Keratinocyte (primary cell): ENCODE measurements at regions not wholly inside any gene's neighbourhood (a gene's known extent, or its start where the extent isn't known, plus 50 kb on each side); places are given as distances from the start of the nearest gene placed in this dataset.

Source experiments
- DNase-seq: peaks from one replicate; pipeline ENCODE4 v3.0.0-alpha.2; 2011; ENCODE audit warnings: low read depth, missing footprints, low spot score
- FAIRE-seq: peaks from 2 replicates; lab custom pipeline; 2011; peaks lifted over from hg19 to GRCh38; lab: Jason Lieb, UNC
- H2AFZ ChIP-seq: 2 replicates; pipeline ENCODE4 v1.6.0; 2012; ENCODE audit warnings: low read length, control low read depth, inconsistent platforms; ENCODE audit not compliant: control insufficient read depth
- H3K27ac ChIP-seq: 2 replicates; pipeline ENCODE4 v1.5.1; 2011; ENCODE audit warnings: low read length; ENCODE audit not compliant: control insufficient read depth, insufficient read depth
- H3K27me3 ChIP-seq: 3 replicates; pipeline ENCODE4 v1.6.0; 2011; ENCODE audit warnings: low read length; ENCODE audit not compliant: control insufficient read depth, insufficient read depth; ENCODE audit errors: extremely low read depth
- H3K36me3 ChIP-seq, 2 experiments: 2 replicates in 1 of 2; 3 replicates in 1 of 2; pipeline ENCODE4 v1.5.1; 2011; ENCODE audit warnings: low read length in 2 of 2, mild to moderate bottlenecking in 1 of 2; ENCODE audit not compliant: control insufficient read depth in 2 of 2, insufficient read depth in 2 of 2; ENCODE audit errors: extremely low read depth in 1 of 2
- H3K4me1 ChIP-seq: 3 replicates; pipeline ENCODE4 v1.5.1; 2011; ENCODE audit warnings: low read length; ENCODE audit not compliant: control insufficient read depth, insufficient read depth; ENCODE audit errors: extremely low read depth
- H3K4me2 ChIP-seq: 3 replicates; pipeline ENCODE4 v1.6.0; 2011; ENCODE audit warnings: low read depth, low read length; ENCODE audit not compliant: control insufficient read depth, insufficient read depth; ENCODE audit errors: extremely low read depth
- H3K4me3 ChIP-seq, 3 experiments: fragments of 200-600 bp in 1 of 3; sonication (generic) in 1 of 3; 2 replicates in 2 of 3; 3 replicates in 1 of 3; pipeline ENCODE4 v1.5.1; 2011 to 2016; ENCODE audit warnings: low read length in 3 of 3, mild to moderate bottlenecking in 3 of 3, control low read depth in 2 of 3, inconsistent platforms in 1 of 3, low read depth in 1 of 3, mixed read lengths in 1 of 3, mixed run types in 1 of 3, moderate library complexity in 1 of 3; ENCODE audit not compliant: control insufficient read depth in 2 of 3, insufficient read depth in 2 of 3; ENCODE audit errors: extremely low read depth in 1 of 3
- H3K79me2 ChIP-seq: 2 replicates; pipeline ENCODE4 v1.6.0; 2012; ENCODE audit warnings: low read length; ENCODE audit not compliant: control insufficient read depth, insufficient read depth
- H3K9ac ChIP-seq: 3 replicates; pipeline ENCODE4 v1.6.0; 2011; ENCODE audit warnings: low read length; ENCODE audit not compliant: control insufficient read depth, insufficient read depth; ENCODE audit errors: extremely low read depth
- H3K9me1 ChIP-seq: 3 replicates; pipeline ENCODE4 v1.6.0; 2011; ENCODE audit warnings: low read length; ENCODE audit not compliant: control insufficient read depth, insufficient read depth; ENCODE audit errors: extremely low read depth
- H3K9me3 ChIP-seq: 2 replicates; pipeline ENCODE4 v1.5.1; 2012; ENCODE audit warnings: low read depth, low read length; ENCODE audit not compliant: control insufficient read depth
- H4K20me1 ChIP-seq: 3 replicates; pipeline ENCODE4 v1.6.0; 2011; ENCODE audit warnings: low read length; ENCODE audit not compliant: control insufficient read depth, insufficient read depth; ENCODE audit errors: extremely low read depth
- CTCF ChIP-seq, 3 experiments: IDR thresholded peaks in 1 of 3; conservative IDR thresholded peaks in 1 of 3; optimal IDR thresholded peaks in 1 of 3; 2 replicates in 2 of 3; 3 replicates in 1 of 3; pipeline versions ENCODE3 to v1.5.1; 2011; ENCODE audit warnings: low read length in 3 of 3, mild to moderate bottlenecking in 3 of 3, moderate library complexity in 2 of 3, control low read depth in 1 of 3, inconsistent platforms in 1 of 3; ENCODE audit not compliant: insufficient read depth in 2 of 3; ENCODE audit errors: extremely low read depth in 1 of 3
- EZH2 ChIP-seq: IDR thresholded peaks from one replicate; pipeline ENCODE4 v1.6.1; 2012; ENCODE audit warnings: inconsistent platforms, mild to moderate bottlenecking, low read length, moderate library complexity
- dilution Hi-C: fragments of 300-500 bp; cut with MboI; formaldehyde crosslinking; loops from one replicate; pipeline ENCODE4 v1.7.0; 2020; ENCODE audit warnings: low sequenced_read_pairs; ENCODE audit not compliant: extremely low pct_ligation_motif_present

- Histone ChIP-seq H3K4me3 (no peak overlapping the region), H3K36me3 (no peaks in the 10 kb centered on the region), H3K4me1 (peaks cover 4% of the 10 kb centered on the region), H2AFZ (no peak overlapping the region), H3K79me2 (no peaks in the 10 kb centered on the region), H3K9ac (no peak overlapping the region), H4K20me1 (no peaks in the 10 kb centered on the region), H3K27me3 (peaks cover 3% of the 10 kb centered on the region), H3K9me3 (no peaks in the 10 kb centered on the region), H3K27ac (no peak overlapping the region), H3K4me2 (no peak overlapping the region), H3K9me1 (no peaks in the 10 kb centered on the region)
- dilution Hi-C loops = no loop called here
- DNase-seq = no peak
- FAIRE-seq = no peak
- no peak for TF ChIP-seq EZH2
- TF ChIP-seq CTCF (optimal IDR thresholded peaks at IDR 0.05 in 1 of 3, IDR thresholded peaks at IDR 0.05 in 1 of 3, conservative IDR thresholded peaks at IDR 0.05 in 1 of 3; ENCODE audit: extremely low read depth in 1 of 3, insufficient read depth in 2 of 3, low read length in 3 of 3) = no peak
Observed at GRCh38 chr1:23616292-23616824, 57.1 kb upstream of the ID3 start.

- no peak overlapping the region for H3K27ac ChIP-seq
- no peak overlapping the region for H3K4me3 ChIP-seq
- no peaks in the 10 kb centered on the region for H3K9me3 ChIP-seq
- H3K9ac ChIP-seq = no peak overlapping the region
- peaks cover 4% of the 10 kb centered on the region for H3K4me1 ChIP-seq
- TF ChIP-seq EZH2 = no peak
- no peak for TF ChIP-seq CTCF (optimal IDR thresholded peaks at IDR 0.05 in 1 of 3, IDR thresholded peaks at IDR 0.05 in 1 of 3, conservative IDR thresholded peaks at IDR 0.05 in 1 of 3; ENCODE audit: extremely low read depth in 1 of 3, insufficient read depth in 2 of 3, low read length in 3 of 3)
- H3K27me3 ChIP-seq = peaks cover 3% of the 10 kb centered on the region
- dilution Hi-C loops = no loop called here
- no peaks in the 10 kb centered on the region for H3K36me3 ChIP-seq
- no peak for DNase-seq
- no peaks in the 10 kb centered on the region for H4K20me1 ChIP-seq
- no peak for FAIRE-seq
- H3K79me2 ChIP-seq = no peaks in the 10 kb centered on the region
- no peaks in the 10 kb centered on the region for H3K9me1 ChIP-seq
- no peak overlapping the region for H3K4me2 ChIP-seq
- no peak overlapping the region for H2AFZ ChIP-seq
Observed at GRCh38 chr1:23615852-23616251, 56.6 kb upstream of the ID3 start.
